Endometrial microvascular endothelial cells (primary cell): ENCODE measurements at regions not wholly inside any gene's neighbourhood (a gene's known extent, or its start where the extent isn't known, plus 50 kb on each side); places are given as distances from the start of the nearest gene placed in this dataset.
"Not testable (repeated sequence)": the region's sequence is repeated elsewhere in the genome, so short reads cannot be mapped to it uniquely, and the experiment has no call there.

Experiments
- in situ Hi-C: cut with HindIII; loops from 2 replicates; pipeline ENCODE4 v1.10.0; 2017; ENCODE audit warnings: low sequenced_read_pairs, low pct_unique_long_range_greater_than_20kb; ENCODE audit errors: inconsistent ontology term

DNA sequence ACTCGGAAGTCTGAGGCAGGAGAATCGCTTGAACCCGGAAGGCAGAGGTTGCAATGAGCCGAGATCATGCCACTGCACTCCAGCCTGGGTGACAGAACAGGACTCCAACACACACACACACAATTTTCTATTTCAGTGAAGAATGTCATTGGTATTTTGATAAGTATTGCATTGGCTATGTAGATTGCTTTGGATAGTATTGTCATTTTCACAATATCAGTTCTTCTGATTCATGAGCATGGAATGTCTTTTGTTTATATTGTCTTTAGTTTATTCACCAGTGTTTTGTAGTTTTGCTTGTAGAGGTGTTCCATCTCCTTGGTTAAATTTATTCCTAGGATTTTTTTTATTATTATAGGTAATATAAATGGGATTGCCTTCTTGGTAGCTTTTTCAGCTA is 693.4 kb upstream of the SYT4 start:
- in situ Hi-C loops: no loop called here

GRCh38 chr18:43978174-43978573 is 700.9 kb upstream of the SYT4 start:
- in situ Hi-C loops: no loop called here

DNA sequence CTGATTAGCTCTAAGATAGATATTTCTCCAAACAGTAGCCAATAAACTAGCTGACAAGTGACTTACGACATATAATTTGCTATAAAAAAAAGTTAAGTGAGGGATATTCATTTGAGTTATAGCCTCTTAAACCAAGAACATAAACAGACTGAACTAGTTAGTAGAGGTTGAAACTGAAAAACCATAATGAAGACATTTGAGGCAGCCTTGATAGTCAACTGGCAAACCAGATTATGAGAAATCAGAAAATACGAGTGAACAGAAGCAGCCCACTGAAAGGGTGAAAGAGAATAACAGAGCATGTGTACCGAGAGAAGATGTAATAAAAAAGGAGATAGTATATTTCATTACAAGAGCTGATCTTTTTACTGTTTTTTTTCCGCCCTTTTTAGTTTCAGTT is 698.1 kb upstream of the SETBP1 start:
- in situ Hi-C loops: no loop called here

GRCh38 chr18:43987061-43987460 is 693.6 kb upstream of the SETBP1 start:
- in situ Hi-C loops: not testable (repeated sequence)

DNA sequence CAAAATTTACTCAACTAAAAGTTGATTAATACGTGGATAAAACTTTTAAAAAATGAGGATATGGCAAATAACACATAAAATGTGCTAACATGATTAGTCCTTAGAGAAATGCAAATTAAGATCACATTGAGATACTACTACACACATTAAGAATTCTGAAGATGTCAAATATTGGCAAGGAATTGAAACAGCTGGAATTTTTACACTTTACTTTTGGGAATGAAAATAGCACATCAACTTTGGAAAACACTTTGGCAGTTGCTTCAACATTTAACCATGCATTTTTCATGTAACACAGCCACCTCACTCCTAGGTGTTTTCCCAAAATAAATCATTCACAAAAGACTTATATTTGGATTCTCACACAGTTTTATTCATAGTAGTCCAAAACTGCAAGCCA is 687.9 kb upstream of the SETBP1 start:
- in situ Hi-C loops: no loop called here

GRCh38 chr18:43994381-43994780 is 686.3 kb upstream of the SETBP1 start:
- in situ Hi-C loops: no loop called here

- in situ Hi-C loops: no loop called here
Measured at GRCh38 chr18:44013871-44014270, 666.8 kb upstream of the SETBP1 start.

DNA sequence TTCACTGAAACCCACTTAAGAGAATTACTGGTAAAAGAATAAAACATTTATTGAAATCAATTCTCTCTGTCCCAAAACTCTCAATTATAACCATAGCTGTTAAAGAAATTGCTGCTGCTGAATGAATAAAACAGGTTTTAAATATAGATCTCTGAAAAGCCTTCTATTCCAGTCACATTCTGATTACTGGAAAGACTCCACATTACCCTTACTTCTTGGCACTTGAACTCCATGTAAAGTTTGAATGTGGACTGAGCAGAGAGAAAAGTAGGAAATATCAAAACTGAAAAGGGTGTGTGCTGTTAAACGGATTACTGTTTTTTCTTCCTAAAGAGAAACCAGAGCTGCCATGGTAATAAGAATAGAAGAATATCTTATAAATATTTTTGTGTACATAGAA is 655.3 kb upstream of the SETBP1 start:
- in situ Hi-C loops: no loop called here

- in situ Hi-C loops: no loop called here
Measured at GRCh38 chr18:44028109-44028508, 652.6 kb upstream of the SETBP1 start.

DNA sequence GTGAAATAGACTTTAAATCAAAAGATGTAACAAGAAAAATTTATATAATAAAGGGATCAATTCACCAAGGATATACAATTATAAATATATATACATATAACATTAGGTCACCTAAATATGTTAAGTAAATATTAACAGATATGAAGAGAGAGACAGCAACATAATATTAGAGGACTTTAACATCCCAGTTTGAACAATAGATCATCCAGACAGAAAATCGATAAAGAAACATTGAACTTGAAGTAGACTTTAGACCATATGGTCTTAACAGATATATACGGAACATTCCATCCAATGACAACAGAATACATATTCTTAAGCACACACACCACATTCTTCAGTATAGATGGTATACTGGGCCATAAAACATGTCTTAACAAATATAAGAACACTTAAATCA is 649.6 kb upstream of the SETBP1 start:
- in situ Hi-C loops: no loop called here

DNA sequence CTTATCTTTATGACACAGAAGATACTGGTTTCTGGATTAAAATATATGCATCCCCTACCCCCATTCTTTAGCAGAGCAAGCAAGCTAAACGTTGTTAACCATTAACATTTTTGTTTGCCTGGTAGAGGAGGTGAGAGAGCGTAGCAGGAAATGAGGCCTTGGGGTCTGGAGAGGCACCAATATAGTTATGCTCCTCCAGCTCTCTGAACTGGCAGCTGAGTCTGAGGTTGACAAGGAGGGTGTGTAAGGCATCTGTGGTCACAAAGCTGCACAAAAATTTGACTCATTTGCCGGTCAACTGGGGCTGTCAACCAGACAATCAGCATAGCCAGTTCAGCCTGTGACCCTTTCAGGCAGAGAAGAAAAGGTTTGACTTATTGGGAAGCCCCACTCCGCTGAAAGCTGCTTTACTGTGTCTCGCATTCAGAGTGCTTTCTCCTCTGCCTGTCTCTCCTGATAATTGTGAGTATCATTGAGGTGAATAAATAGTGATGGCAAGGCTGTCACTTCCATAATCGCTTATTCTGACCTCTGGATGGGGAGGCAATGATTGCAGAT is 647.5 kb upstream of the SETBP1 start:
- in situ Hi-C loops: no loop called here

GRCh38 chr18:44035554-44035953 is 645.1 kb upstream of the SETBP1 start:
- in situ Hi-C loops: no loop called here

DNA sequence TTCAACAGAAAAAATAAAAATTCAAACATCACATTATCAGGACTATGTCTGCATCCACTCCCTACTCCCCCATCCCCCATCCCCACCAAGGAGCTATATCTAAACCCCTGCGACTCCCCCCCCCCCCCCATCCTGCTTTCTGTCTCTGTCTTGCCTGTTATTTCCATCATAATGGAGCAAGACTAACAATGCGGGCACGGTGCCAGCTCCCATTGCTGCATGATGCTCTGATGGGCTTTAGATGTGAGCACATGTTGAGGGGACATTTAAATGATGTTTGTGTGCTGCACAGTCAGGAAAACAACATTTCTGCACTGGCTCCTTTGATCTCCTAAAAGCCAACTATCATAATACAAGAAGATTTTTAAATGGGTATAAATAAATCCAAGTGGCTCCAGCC is 644.2 kb upstream of the SETBP1 start:
- in situ Hi-C loops: no loop called here

- in situ Hi-C loops: no loop called here
Measured at GRCh38 chr18:44039216-44039615, 641.5 kb upstream of the SETBP1 start.

DNA sequence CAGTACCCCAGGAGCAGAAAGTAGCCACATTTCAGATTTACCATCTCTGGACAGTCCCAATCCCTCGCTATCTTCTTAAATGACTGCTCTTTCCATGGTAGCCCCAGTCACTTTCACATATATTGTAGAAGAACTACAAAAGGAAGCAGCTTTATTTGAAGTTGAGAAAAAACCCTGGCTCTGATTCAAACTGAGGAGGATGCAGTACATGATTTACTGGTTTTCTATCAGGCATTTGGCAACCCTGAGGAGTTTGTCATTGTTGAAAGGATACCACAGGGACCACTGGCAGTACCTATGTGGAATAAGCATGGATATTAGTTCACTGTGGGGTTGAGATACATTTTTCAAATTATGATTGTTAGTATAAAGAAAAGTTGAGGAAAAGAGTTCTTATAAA is 640.9 kb upstream of the SETBP1 start:
- in situ Hi-C loops: no loop called here

DNA sequence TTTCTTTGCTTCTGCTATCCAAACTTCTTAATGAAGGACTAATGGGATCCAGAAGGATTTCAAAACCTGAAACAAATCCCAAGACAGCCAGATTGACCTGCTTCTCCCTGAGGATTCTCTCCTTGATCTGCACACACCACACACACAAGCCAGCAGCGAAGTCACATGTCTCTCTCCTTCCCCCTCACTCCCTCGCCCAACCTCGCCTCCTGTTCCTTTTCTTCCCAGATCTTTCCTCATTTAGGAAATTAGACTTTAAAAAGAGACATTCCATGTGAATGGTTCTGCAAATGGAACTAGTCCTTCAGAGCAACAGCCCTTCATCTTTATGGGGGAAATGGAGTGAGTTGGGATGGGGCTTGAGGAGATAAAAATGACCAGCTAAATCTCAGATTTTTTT is 639.1 kb upstream of the SETBP1 start:
- in situ Hi-C loops: no loop called here

DNA sequence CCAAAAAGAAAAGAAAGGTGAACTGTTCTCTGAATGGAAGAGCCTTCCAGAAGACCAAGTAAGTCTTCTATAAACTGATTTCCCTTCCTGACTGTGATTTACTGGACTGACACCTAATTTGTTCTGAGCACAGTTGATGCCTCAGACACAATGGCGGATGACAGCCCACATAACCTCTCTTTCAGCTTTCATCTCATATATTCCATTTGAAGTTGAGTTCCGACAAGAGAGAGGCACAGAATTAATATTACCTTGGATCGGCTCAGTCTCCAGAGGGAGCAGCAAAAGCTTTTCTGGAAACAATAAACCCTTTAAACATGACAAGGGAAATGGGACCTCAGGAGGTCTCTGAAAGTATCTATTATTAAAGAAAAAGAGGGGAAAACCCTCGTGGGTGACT is 638.7 kb upstream of the SETBP1 start:
- in situ Hi-C loops: no loop called here

- in situ Hi-C loops: no loop called here
Measured at GRCh38 chr18:44046376-44046975, 634.2 kb upstream of the SETBP1 start.

DNA sequence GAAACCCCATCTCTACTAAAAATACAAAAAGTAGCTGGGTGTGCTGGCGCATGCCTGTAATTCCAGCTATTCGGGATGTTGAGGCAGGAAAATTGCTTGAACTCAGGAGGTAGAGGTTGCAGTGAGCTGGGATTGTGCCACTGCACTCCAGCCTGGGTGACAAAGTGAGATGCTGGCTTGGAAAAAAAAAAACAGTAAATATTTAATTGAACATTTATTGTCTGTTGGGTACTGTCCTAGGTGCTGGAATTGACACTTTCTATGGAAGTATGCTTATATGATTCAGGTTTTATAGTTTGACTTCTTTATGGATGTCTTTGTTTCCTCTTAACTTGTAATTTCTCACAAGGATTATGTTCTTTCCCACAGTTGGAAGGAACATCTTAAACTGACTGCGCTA is 633.1 kb upstream of the SETBP1 start:
- in situ Hi-C loops: no loop called here

DNA sequence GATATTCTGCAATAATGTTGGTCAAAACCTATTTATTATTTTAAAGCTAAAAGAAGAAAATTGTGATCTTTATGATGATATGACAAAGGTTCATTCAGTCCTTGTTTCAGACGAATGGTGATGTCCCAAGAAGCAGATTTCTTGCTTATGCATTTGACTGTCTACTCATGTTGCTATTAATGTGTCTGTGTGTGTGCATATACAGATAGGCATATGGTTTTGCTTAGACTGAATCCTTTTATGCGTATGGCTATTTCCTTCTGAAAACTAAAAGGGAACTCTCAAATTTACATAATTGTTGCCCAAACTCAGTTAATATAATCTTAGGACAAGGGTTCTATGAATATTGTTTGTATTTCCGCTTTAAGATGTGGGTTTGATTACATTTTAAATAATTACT is 632.3 kb upstream of the SETBP1 start:
- in situ Hi-C loops: no loop called here

GRCh38 chr18:44048846-44049245 is 631.8 kb upstream of the SETBP1 start:
- in situ Hi-C loops: no loop called here
